Endometrium (tissue), 2 donors: ENCODE measurements at regions not wholly inside any gene's neighbourhood (a gene's known extent, or its start where the extent isn't known, plus 50 kb on each side); places are given as distances from the start of the nearest gene placed in this dataset.

ENCODE experiments used
- FAIRE-seq: peaks from 2 replicates; lab custom pipeline; 2012; peaks lifted over from hg19 to GRCh38; lab: Jason Lieb, UNC
- donor health status: control.
- donor health status: control.

DNA sequence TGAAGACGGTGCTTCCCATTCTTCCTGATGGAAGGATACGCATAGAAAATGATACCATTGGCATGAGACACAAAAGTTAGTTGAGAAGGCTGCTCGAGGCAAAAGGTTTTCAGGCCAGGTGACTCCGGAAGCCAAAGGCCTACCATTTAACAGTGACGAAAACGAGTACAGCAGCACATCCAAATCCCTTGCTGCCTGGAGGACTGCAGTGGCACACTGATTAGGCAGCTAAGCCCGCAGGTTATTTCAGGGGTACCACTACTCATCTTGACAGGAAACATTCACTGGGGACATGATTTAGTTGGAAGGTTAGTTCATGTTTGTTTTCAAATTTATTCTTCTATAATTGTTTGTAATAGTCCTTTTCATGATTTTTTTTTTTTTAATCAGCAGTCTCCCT lies 59.9 kb upstream of the BCHE start:
- FAIRE-seq: no peak

- FAIRE-seq: no peak
These were observed 58.7 kb upstream of the BCHE start for GRCh38 chr3:165895919-165896318.

- FAIRE-seq: no peak
These were observed 55.3 kb upstream of the BCHE start for GRCh38 chr3:165892565-165892964.
